Osteocyte (in vitro differentiated cells): ENCODE measurements at regions not wholly inside any gene's neighbourhood (a gene's known extent, or its start where the extent isn't known, plus 50 kb on each side); places are given as distances from the start of the nearest gene placed in this dataset.
A peak's percentile ranks its signal among the peaks of the same experiment; 100 is the strongest.
"Not testable (repeated sequence)": the region's sequence is repeated elsewhere in the genome, so short reads cannot be mapped to it uniquely, and the experiment has no call there.

ENCODE experiments used
- DNase-seq: peaks from one replicate; pipeline ENCODE4 v3.0.0; 2021; ENCODE audit warnings: mixed read lengths; ENCODE audit not compliant: unreplicated experiment; ENCODE audit errors: extremely low spot score
- H3K27ac Mint-ChIP-seq: one replicate; pipeline ENCODE4 v1.8.0; 2021; ENCODE audit warnings: mild to moderate bottlenecking, mixed read lengths; ENCODE audit not compliant: unreplicated experiment
- H3K27me3 Mint-ChIP-seq: one replicate; pipeline ENCODE4 v1.8.0; 2021; ENCODE audit warnings: mixed read lengths; ENCODE audit not compliant: unreplicated experiment
- H3K36me3 Mint-ChIP-seq: one replicate; pipeline ENCODE4 v1.8.0; 2021; ENCODE audit warnings: mixed read lengths; ENCODE audit not compliant: unreplicated experiment
- H3K4me1 Mint-ChIP-seq: one replicate; pipeline ENCODE4 v1.8.0; 2021; ENCODE audit warnings: mixed read lengths; ENCODE audit not compliant: unreplicated experiment
- H3K4me3 Mint-ChIP-seq: one replicate; pipeline ENCODE4 v1.8.0; 2021; ENCODE audit warnings: mild to moderate bottlenecking, moderate library complexity, mixed read lengths; ENCODE audit not compliant: unreplicated experiment
- H3K9me3 Mint-ChIP-seq: one replicate; pipeline ENCODE4 v1.8.0; 2021; ENCODE audit warnings: mixed read lengths; ENCODE audit not compliant: unreplicated experiment
- TF ChIP-seq, protein P1 (sequence below): fragments of 200-600 bp; sonication (generic); IDR thresholded peaks from 2 replicates; pipeline ENCODE4 v1.5.0; 2021; ENCODE audit warnings: antibody characterized with exemption, mild to moderate bottlenecking, moderate library complexity

DNA sequence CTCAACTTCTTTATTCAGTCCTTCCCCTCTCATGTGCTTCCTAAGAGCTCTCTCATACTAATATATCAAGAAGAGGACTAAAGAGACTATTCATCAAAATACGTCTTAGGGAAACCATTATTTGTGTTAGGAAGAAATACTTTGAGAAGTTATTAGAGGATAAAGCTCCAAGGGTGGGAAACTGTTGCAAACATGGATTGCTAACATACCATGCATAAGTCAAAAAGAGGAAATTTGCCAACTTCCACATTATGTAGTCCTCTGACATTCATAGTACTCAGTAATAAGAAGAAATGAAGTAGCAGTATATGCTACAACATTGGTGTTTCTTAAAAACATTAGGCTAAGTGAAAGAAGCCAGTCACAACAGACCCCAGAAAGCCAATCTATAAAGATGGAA, 128.8 kb upstream of the CLEC14A start:
- Mint-ChIP-seq H3K27me3 (peaks cover 2% of the 10 kb centered on the region), H3K4me1 (no peaks in the 10 kb centered on the region), H3K4me3 (no peak overlapping the region), H3K27ac (no peak overlapping the region), H3K36me3 (no peaks in the 10 kb centered on the region), H3K9me3 (peaks cover 10% of the 10 kb centered on the region)
- no peak for DNase-seq
- TF ChIP-seq, protein P1, sequence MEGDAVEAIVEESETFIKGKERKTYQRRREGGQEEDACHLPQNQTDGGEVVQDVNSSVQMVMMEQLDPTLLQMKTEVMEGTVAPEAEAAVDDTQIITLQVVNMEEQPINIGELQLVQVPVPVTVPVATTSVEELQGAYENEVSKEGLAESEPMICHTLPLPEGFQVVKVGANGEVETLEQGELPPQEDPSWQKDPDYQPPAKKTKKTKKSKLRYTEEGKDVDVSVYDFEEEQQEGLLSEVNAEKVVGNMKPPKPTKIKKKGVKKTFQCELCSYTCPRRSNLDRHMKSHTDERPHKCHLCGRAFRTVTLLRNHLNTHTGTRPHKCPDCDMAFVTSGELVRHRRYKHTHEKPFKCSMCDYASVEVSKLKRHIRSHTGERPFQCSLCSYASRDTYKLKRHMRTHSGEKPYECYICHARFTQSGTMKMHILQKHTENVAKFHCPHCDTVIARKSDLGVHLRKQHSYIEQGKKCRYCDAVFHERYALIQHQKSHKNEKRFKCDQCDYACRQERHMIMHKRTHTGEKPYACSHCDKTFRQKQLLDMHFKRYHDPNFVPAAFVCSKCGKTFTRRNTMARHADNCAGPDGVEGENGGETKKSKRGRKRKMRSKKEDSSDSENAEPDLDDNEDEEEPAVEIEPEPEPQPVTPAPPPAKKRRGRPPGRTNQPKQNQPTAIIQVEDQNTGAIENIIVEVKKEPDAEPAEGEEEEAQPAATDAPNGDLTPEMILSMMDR: no peak

DNA sequence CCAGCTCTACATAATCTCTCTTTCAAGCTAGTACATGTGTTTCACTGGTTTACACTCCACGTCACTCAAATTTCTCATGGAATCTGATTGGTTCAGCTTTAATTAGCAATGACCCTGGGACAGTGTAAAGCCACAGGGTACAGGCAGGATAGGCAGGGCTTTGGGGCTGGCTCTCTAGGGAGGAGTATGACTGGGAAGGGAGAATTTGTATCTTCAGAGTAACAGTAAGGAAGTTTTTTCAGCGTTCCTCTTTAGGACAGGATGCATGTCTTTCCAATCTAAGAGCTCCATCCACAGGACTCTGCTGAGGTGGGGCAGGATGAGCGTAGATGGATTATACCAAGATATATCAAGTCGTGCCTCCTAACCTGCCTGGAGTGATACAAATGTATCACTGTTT, 112.0 kb upstream of the CLEC14A start:
- Mint-ChIP-seq H3K9me3 (peaks cover 6% of the 10 kb centered on the region), H3K36me3 (no peaks in the 10 kb centered on the region), H3K27me3 (no peaks in the 10 kb centered on the region), H3K27ac (no peak overlapping the region), H3K4me3 (no peak overlapping the region), H3K4me1 (no peaks in the 10 kb centered on the region)
- DNase-seq: no peak
- TF ChIP-seq, protein P1: no peak

DNA sequence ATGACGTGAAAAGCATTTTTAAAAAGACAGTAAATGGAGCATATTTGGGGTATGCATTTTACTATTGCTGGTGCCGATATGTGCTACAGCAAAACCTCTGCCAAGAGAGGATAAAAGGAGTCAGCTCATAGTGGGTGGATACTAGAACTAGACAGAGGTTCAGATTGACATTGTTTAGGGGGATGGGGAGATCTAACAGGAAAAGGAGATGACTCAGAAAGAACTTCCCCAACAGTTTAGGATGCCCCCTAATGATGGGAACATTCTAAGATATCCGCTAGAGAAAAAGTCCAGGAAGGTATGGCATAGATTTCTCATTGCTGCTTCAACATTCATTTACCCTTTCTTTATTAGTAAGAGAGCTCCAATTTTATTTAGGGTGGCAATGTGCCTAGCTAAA, 110.5 kb upstream of the CLEC14A start:
- no peak overlapping the region for H3K4me3 Mint-ChIP-seq
- no peaks in the 10 kb centered on the region for H3K36me3 Mint-ChIP-seq
- TF ChIP-seq, protein P1: no peak
- no peaks in the 10 kb centered on the region for H3K27me3 Mint-ChIP-seq
- no peaks in the 10 kb centered on the region for H3K4me1 Mint-ChIP-seq
- DNase-seq: no peak
- H3K27ac Mint-ChIP-seq: no peak overlapping the region
- peaks cover 3% of the 10 kb centered on the region for H3K9me3 Mint-ChIP-seq

DNA sequence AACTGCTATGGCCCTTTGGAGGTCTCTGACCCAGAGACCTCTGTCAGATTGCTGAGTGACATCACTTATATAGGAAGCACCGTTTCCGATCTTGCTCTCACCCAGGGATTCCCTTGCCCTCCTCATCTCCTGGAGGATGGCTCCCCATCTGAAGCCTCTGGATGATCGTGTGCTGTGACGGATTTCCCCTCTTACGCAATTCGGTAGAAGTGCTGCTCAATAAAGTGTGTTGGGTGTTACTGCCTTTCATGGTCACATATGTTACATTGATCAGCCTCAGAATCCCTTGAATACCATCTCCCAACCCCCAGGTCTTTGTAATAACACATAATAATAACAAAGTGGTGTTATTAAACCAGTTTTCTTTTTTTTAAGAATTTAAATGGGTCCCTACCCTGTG, 107.3 kb upstream of the CLEC14A start:
- TF ChIP-seq, protein P1: no peak
- Mint-ChIP-seq H3K27me3 (no peaks in the 10 kb centered on the region), H3K9me3 (peaks cover 8% of the 10 kb centered on the region), H3K4me3 (no peak overlapping the region), H3K4me1 (no peaks in the 10 kb centered on the region), H3K36me3 (no peaks in the 10 kb centered on the region), H3K27ac (no peak overlapping the region)
- no peak for DNase-seq

DNA sequence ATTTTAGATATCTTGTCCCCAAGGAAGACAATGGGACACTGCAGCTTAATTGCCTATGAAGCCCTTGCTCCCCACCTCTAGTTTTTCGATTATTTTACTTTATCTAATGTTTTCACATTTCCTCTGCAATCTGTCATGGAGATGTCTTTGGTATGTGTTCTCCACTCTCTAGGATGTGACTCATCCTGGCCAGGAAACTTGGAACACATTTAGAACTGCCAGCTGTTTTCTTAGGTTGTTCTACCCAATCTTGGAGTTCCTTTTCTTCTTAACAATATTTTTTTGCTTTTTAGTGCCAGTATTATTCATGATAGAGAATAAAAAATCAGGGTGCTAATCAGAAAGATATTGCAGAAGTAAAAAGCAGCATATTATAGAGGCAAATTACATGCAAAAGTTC, 101.7 kb upstream of the CLEC14A start:
- no peak overlapping the region for H3K4me3 Mint-ChIP-seq
- no peaks in the 10 kb centered on the region for H3K36me3 Mint-ChIP-seq
- H3K9me3 Mint-ChIP-seq: peaks cover 8% of the 10 kb centered on the region
- no peaks in the 10 kb centered on the region for H3K27me3 Mint-ChIP-seq
- DNase-seq: no peak
- peak overlapping the region; percentile 3 for H3K27ac Mint-ChIP-seq
- TF ChIP-seq, protein P1: no peak
- H3K4me1 Mint-ChIP-seq: peaks cover 6% of the 10 kb centered on the region

DNA sequence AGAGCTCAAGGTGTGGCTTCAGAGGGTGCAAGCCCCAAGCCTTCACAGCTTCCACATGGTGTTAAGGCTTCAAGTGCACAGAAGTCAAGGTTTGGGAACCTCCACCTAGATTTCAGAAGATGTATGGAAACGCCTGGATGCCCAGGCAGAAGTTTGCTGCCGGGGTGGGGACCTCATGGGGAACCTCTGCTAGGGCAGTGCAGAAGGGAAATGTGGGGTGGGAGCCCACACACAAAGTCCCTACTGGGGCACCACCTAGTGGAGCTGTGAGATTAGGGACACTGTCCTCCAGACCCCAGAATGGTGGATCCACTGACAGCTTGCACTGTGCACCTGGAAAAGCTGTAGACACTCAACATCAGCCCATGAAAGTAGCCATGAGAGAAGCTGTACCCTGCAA, 99.6 kb upstream of the CLEC14A start:
- not testable (repeated sequence) for DNase-seq, H3K27me3 Mint-ChIP-seq, H3K9me3 Mint-ChIP-seq, H3K4me1 Mint-ChIP-seq, H3K36me3 Mint-ChIP-seq, H3K27ac Mint-ChIP-seq, H3K4me3 Mint-ChIP-seq
